Astrocyte (in vitro differentiated cells and primary cell): ENCODE measurements at regions not wholly inside any gene's neighbourhood (a gene's known extent, or its start where the extent isn't known, plus 50 kb on each side); places are given as distances from the start of the nearest gene placed in this dataset.

Experiments
- DNase-seq: peaks from one replicate; pipeline ENCODE4 v3.0.0-alpha.2; 2010; ENCODE audit warnings: low read depth
- FAIRE-seq: peaks from 2 replicates; lab custom pipeline; 2011; peaks lifted over from hg19 to GRCh38; lab: Jason Lieb, UNC
- H2AFZ ChIP-seq: 2 replicates; pipeline ENCODE4 v1.6.0; 2012; ENCODE audit warnings: low read depth, low read length, inconsistent platforms
- H3K27ac ChIP-seq: 2 replicates; pipeline ENCODE4 v1.5.1; 2011; ENCODE audit warnings: low read depth, low read length, inconsistent platforms
- H3K27me3 ChIP-seq: 2 replicates; pipeline ENCODE4 v1.6.0; 2011; ENCODE audit warnings: low read length, inconsistent platforms; ENCODE audit not compliant: insufficient read depth
- H3K36me3 ChIP-seq: 2 replicates; pipeline ENCODE4 v1.5.1; 2011; ENCODE audit warnings: low read length, inconsistent platforms; ENCODE audit not compliant: insufficient read depth
- H3K4me1 ChIP-seq: 2 replicates; pipeline ENCODE4 v1.5.1; 2011; ENCODE audit warnings: low read length, inconsistent platforms; ENCODE audit not compliant: insufficient read depth
- H3K4me2 ChIP-seq: 2 replicates; pipeline ENCODE4 v1.6.0; 2012; ENCODE audit warnings: low read length, inconsistent platforms
- H3K4me3 ChIP-seq: 2 replicates; pipeline ENCODE4 v1.5.1; 2011; ENCODE audit warnings: low read depth, mild to moderate bottlenecking, low read length, inconsistent platforms; ENCODE audit not compliant: insufficient read depth
- H3K79me2 ChIP-seq: 2 replicates; pipeline ENCODE4 v1.6.0; 2012; ENCODE audit warnings: mild to moderate bottlenecking, low read length, inconsistent platforms; ENCODE audit not compliant: insufficient read depth
- H3K9ac ChIP-seq: 2 replicates; pipeline ENCODE4 v1.6.0; 2012; ENCODE audit warnings: mild to moderate bottlenecking, low read length, inconsistent platforms
- H3K9me3 ChIP-seq: 2 replicates; pipeline ENCODE4 v1.5.1; 2012; ENCODE audit warnings: low read depth, mild to moderate bottlenecking, low read length, inconsistent platforms; ENCODE audit not compliant: insufficient read depth
- H4K20me1 ChIP-seq: 2 replicates; pipeline ENCODE4 v1.6.0; 2012; ENCODE audit warnings: low read length, inconsistent platforms; ENCODE audit not compliant: insufficient read depth
- H3K27ac Mint-ChIP-seq: one replicate; pipeline ENCODE4 v1.8.0; 2021; ENCODE audit warnings: mild to moderate bottlenecking, mixed read lengths; ENCODE audit not compliant: unreplicated experiment
- H3K27me3 Mint-ChIP-seq: one replicate; pipeline ENCODE4 v1.8.0; 2021; ENCODE audit warnings: low read depth, mixed read lengths; ENCODE audit not compliant: unreplicated experiment
- H3K36me3 Mint-ChIP-seq: one replicate; pipeline ENCODE4 v1.8.0; 2021; ENCODE audit warnings: low read depth, mixed read lengths; ENCODE audit not compliant: unreplicated experiment
- H3K4me1 Mint-ChIP-seq: one replicate; pipeline ENCODE4 v1.8.0; 2021; ENCODE audit warnings: low read depth, mixed read lengths; ENCODE audit not compliant: unreplicated experiment
- H3K4me3 Mint-ChIP-seq: one replicate; pipeline ENCODE4 v1.8.0; 2021; ENCODE audit warnings: mild to moderate bottlenecking, moderate library complexity, mixed read lengths; ENCODE audit not compliant: unreplicated experiment
- H3K9me3 Mint-ChIP-seq: one replicate; pipeline ENCODE4 v1.8.0; 2021; ENCODE audit warnings: mild to moderate bottlenecking, mixed read lengths; ENCODE audit not compliant: unreplicated experiment
- EZH2 ChIP-seq: IDR thresholded peaks from 2 replicates; pipeline ENCODE4 v1.6.1; 2012; ENCODE audit warnings: mild to moderate bottlenecking, low read length, inconsistent platforms; ENCODE audit not compliant: insufficient read depth
- TF ChIP-seq, protein P1 (sequence below): IDR thresholded peaks from 2 replicates; pipeline ENCODE4 v1.5.1; 2011; ENCODE audit warnings: low read depth, mild to moderate bottlenecking, inconsistent platforms, low read length, moderate library complexity; ENCODE audit not compliant: insufficient read depth

DNA sequence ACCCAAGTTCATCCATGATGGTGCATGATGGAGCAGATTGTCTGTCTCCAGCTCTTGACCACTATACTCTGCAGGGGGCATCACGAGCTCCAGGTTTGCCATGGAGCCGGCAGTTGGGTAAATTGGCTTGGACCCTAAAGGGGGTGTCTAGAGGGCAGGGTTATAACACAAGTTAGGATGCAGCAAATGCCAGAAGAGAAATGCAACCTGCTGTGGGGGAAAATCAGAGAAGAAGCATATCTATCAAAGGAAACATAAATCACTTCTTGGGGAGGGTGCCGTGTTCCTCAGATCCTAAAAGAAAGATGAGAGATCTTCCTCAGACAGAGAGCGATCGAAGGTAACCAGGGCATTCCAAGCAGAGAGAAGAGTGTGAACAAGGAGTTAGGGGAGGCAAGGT lies 334.9 kb downstream of the C12orf75 start:
- Histone ChIP-seq H4K20me1 (no peaks in the 10 kb centered on the region), H3K36me3 (no peaks in the 10 kb centered on the region), H3K27ac (no peak overlapping the region), H2AFZ (no peak overlapping the region), H3K79me2 (no peaks in the 10 kb centered on the region), H3K9ac (no peak overlapping the region), H3K4me3 (no peak overlapping the region), H3K9me3 (no peaks in the 10 kb centered on the region), H3K4me1 (no peaks in the 10 kb centered on the region), H3K27me3 (no peaks in the 10 kb centered on the region), H3K4me2 (no peak overlapping the region)
- Mint-ChIP-seq H3K36me3 (no peaks in the 10 kb centered on the region), H3K4me3 (no peak overlapping the region), H3K4me1 (peaks cover 12% of the 10 kb centered on the region), H3K27ac (no peak overlapping the region), H3K27me3 (peaks cover 4% of the 10 kb centered on the region), H3K9me3 (peaks cover 6% of the 10 kb centered on the region)
- TF ChIP-seq, protein P1, sequence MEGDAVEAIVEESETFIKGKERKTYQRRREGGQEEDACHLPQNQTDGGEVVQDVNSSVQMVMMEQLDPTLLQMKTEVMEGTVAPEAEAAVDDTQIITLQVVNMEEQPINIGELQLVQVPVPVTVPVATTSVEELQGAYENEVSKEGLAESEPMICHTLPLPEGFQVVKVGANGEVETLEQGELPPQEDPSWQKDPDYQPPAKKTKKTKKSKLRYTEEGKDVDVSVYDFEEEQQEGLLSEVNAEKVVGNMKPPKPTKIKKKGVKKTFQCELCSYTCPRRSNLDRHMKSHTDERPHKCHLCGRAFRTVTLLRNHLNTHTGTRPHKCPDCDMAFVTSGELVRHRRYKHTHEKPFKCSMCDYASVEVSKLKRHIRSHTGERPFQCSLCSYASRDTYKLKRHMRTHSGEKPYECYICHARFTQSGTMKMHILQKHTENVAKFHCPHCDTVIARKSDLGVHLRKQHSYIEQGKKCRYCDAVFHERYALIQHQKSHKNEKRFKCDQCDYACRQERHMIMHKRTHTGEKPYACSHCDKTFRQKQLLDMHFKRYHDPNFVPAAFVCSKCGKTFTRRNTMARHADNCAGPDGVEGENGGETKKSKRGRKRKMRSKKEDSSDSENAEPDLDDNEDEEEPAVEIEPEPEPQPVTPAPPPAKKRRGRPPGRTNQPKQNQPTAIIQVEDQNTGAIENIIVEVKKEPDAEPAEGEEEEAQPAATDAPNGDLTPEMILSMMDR: no peak
- TF ChIP-seq EZH2: no peak
- no peak for FAIRE-seq
- no peak for DNase-seq

DNA sequence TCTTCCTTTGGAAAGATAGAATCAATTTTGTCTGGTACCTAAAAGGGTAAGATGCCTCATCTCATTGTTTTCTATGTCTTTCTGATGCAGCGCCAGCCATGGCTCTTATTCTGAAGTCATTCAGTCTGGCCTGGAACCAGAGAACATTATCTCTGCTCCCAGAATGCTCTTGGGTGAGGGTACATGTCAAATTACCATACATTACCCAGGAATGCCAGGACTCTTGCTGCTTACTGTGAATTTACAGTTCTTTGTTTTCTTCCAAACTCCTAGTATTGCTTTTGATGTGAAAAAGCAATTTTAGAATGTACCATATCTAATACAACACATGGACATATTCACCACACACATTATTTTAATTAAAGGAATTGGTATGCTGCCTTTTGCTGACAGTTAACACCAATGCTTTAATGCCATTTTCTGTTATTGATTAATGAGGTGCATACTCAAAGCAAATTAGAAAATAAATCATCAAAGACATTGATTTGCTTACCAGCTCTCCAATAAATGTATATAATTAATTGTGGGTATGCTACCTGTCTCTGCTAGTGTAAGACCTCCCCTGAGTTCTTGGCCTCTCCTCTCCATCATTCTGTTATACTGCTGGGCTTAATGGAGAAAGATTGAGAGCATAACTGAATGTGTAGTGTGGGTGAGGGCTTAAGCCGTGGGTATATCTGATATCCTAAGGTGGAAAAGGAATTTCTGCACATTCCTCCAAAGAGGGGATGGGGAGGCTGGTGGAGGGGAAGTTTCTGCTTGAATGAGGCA lies 337.7 kb downstream of the C12orf75 start:
- Mint-ChIP-seq H3K4me3 (no peak overlapping the region), H3K27me3 (peaks cover 4% of the 10 kb centered on the region), H3K27ac (no peak overlapping the region), H3K9me3 (peaks cover 12% of the 10 kb centered on the region), H3K36me3 (peaks cover 2% of the 10 kb centered on the region), H3K4me1 (peaks cover 14% of the 10 kb centered on the region)
- no peak overlapping the region for H2AFZ ChIP-seq
- FAIRE-seq (no peak), DNase-seq (no peak)
- no peak overlapping the region for H3K9ac ChIP-seq
- no peak for TF ChIP-seq EZH2
- TF ChIP-seq, protein P1: no peak
- no peaks in the 10 kb centered on the region for H3K9me3 ChIP-seq
- H3K79me2 ChIP-seq: no peaks in the 10 kb centered on the region
- H3K27ac ChIP-seq: no peak overlapping the region
- no peaks in the 10 kb centered on the region for H4K20me1 ChIP-seq
- no peak overlapping the region for H3K4me3 ChIP-seq
- H3K4me1 ChIP-seq: peaks cover 5% of the 10 kb centered on the region
- no peaks in the 10 kb centered on the region for H3K36me3 ChIP-seq
- no peaks in the 10 kb centered on the region for H3K27me3 ChIP-seq
- no peak overlapping the region for H3K4me2 ChIP-seq

DNA sequence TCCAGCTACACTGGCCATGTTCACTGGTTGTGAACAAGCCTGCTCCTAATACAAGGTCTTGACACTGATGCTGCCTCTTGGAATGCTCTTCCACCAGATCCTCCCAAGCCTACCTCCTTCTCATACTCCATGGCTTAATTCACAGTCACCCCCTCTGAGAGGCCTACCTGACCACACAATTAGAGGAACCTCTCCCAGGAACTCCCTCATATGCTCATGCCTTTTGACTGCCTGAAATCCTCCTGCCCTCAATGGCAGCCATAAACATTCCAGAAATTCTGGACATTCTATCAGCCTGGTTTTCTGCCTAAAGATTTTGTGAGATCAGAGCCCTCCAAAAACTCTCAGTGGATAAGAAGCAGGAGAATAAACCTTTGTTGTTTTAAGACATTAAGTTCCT lies 340.2 kb downstream of the C12orf75 start:
- Histone ChIP-seq H3K79me2 (no peaks in the 10 kb centered on the region), H3K9ac (no peak overlapping the region), H3K36me3 (no peaks in the 10 kb centered on the region), H4K20me1 (no peaks in the 10 kb centered on the region), H2AFZ (no peak overlapping the region), H3K4me3 (no peak overlapping the region), H3K27me3 (no peaks in the 10 kb centered on the region), H3K27ac (no peak overlapping the region), H3K4me2 (no peak overlapping the region), H3K4me1 (peaks cover 5% of the 10 kb centered on the region), H3K9me3 (no peaks in the 10 kb centered on the region)
- Mint-ChIP-seq H3K4me3 (no peak overlapping the region), H3K27ac (peak overlapping the region; percentile 35), H3K27me3 (no peaks in the 10 kb centered on the region), H3K36me3 (peaks cover 2% of the 10 kb centered on the region), H3K4me1 (peaks cover 22% of the 10 kb centered on the region), H3K9me3 (peaks cover 9% of the 10 kb centered on the region)
- DNase-seq (peak; percentile 74), FAIRE-seq (peak; percentile 74)
- TF ChIP-seq EZH2: no peak
- TF ChIP-seq, protein P1: no peak
